Endothelial cell of umbilical vein (primary cell): ENCODE measurements at regions not wholly inside any gene's neighbourhood (a gene's known extent, or its start where the extent isn't known, plus 50 kb on each side); places are given as distances from the start of the nearest gene placed in this dataset.

Experiments used
- BruUV-seq: library from RNA; stranded (reverse); fragments of 400-500 nt; replicated peaks from 2 replicates; lab custom pipeline; 2021; lab: Mats Ljungman, UMichigan
- CTCF ChIA-PET: fragments of 300-600, 350-600 bp; sonication (Branson Sonifier 250); formaldehyde crosslinking; loops from one replicate; lab custom pipeline; 2021; ENCODE audit warnings: antibody characterized with exemption, inconsistent platforms; lab: Charles Lee
- POLR2A ChIA-PET: fragments of 300-600, 350-600 bp; sonication (Branson Sonifier 250); formaldehyde crosslinking; loops from one replicate; lab custom pipeline; 2021; ENCODE audit warnings: antibody characterized with exemption, inconsistent platforms; lab: Charles Lee
- DNase-seq: peaks from one replicate; pipeline ENCODE4 v3.0.0-alpha.2; 2011; ENCODE audit warnings: low read depth, low spot score
- FAIRE-seq: peaks from 2 replicates; lab custom pipeline; 2011; peaks lifted over from hg19 to GRCh38; lab: Jason Lieb, UNC
- H2AFZ ChIP-seq: 2 replicates; pipeline ENCODE4 v1.6.0; 2012; ENCODE audit warnings: low read depth, low read length, control low read depth, inconsistent platforms
- H3K27ac ChIP-seq: 2 replicates; pipeline ENCODE4 v1.5.1; 2011; ENCODE audit warnings: low read depth, mild to moderate bottlenecking, control low read depth, low read length, moderate library complexity; ENCODE audit not compliant: insufficient read depth
- H3K27me3 ChIP-seq, 2 experiments: 2 replicates each; pipeline versions ENCODE4 v1.6.0 to v1.6.1; 2011; ENCODE audit warnings: low read length in 2 of 2, mixed read lengths in 1 of 2; ENCODE audit not compliant: control insufficient read depth in 2 of 2, insufficient read depth in 2 of 2
- H3K36me3 ChIP-seq, 2 experiments: 2 replicates in 1 of 2; 3 replicates in 1 of 2; pipeline ENCODE4 v1.5.1; 2011; ENCODE audit warnings: low read length in 2 of 2, mild to moderate bottlenecking in 1 of 2, moderate library complexity in 1 of 2; ENCODE audit not compliant: control insufficient read depth in 2 of 2, insufficient read depth in 2 of 2; ENCODE audit errors: extremely low read depth in 1 of 2
- H3K4me1 ChIP-seq: 3 replicates; pipeline ENCODE4 v1.5.1; 2011; ENCODE audit warnings: mild to moderate bottlenecking, low read length; ENCODE audit not compliant: control insufficient read depth, insufficient read depth; ENCODE audit errors: extremely low read depth
- H3K4me2 ChIP-seq: 2 replicates; pipeline ENCODE4 v1.6.1; 2011; ENCODE audit warnings: low read length, control low read depth, mixed read lengths; ENCODE audit not compliant: insufficient read depth
- H3K4me3 ChIP-seq, 3 experiments: fragments of 200-600 bp in 1 of 3; sonication (generic), shearing (Covaris generic) in 1 of 3; replicated peaks in 1 of 3; 2 replicates each; pipeline ENCODE4 v1.5.1; 2011 to 2016; ENCODE audit warnings: control low read depth in 3 of 3, low read length in 3 of 3, mild to moderate bottlenecking in 2 of 3, inconsistent platforms in 1 of 3, low read depth in 1 of 3, moderate library complexity in 1 of 3; ENCODE audit not compliant: insufficient read depth in 1 of 3
- H3K79me2 ChIP-seq: 2 replicates; pipeline ENCODE4 v1.6.0; 2012; ENCODE audit warnings: low read length, inconsistent platforms; ENCODE audit not compliant: control insufficient read depth, insufficient read depth
- H3K9ac ChIP-seq: replicated peaks from 2 replicates; pipeline ENCODE3; 2011; ENCODE audit warnings: low read length, control low read depth; ENCODE audit not compliant: insufficient read depth; ENCODE audit errors: extremely low read depth
- H3K9me1 ChIP-seq: replicated peaks from 3 replicates; pipeline ENCODE4 v1.6.0; 2011; ENCODE audit warnings: mild to moderate bottlenecking, low read length; ENCODE audit not compliant: control insufficient read depth, insufficient read depth; ENCODE audit errors: extremely low read depth
- H3K9me3 ChIP-seq: replicated peaks from 2 replicates; pipeline ENCODE4 v1.5.1; 2012; ENCODE audit warnings: low read length, inconsistent platforms; ENCODE audit not compliant: control insufficient read depth, insufficient read depth
- H4K20me1 ChIP-seq: replicated peaks from 2 replicates; pipeline ENCODE3; 2011; ENCODE audit warnings: mild to moderate bottlenecking, low read length; ENCODE audit not compliant: control insufficient read depth, insufficient read depth; ENCODE audit errors: extremely low read depth
- CTCF ChIP-seq, 2 donors: IDR thresholded peaks; 1 replicate in 1 of 2; 2 replicates in 1 of 2; pipeline ENCODE4 v1.5.1; 2011; ENCODE audit warnings: low read length in 2 of 2, mild to moderate bottlenecking in 2 of 2, moderate library complexity in 2 of 2, control low read depth in 1 of 2, inconsistent platforms in 1 of 2, low read depth in 1 of 2; ENCODE audit not compliant: insufficient read depth in 1 of 2; ENCODE audit errors: extremely low read depth in 1 of 2
- EZH2 ChIP-seq: IDR thresholded peaks from 2 replicates; pipeline ENCODE4 v1.6.1; 2012; ENCODE audit warnings: borderline replicate concordance, low read depth, mild to moderate bottlenecking, moderate library complexity, low read length, inconsistent platforms; ENCODE audit not compliant: severe bottlenecking
- FOS ChIP-seq: IDR thresholded peaks from 2 replicates; pipeline ENCODE4 v1.6.1; 2011; ENCODE audit warnings: mild to moderate bottlenecking, low read length, moderate library complexity, borderline replicate concordance; ENCODE audit not compliant: insufficient read depth
- GATA2 ChIP-seq: IDR thresholded peaks from 2 replicates; pipeline ENCODE4 v1.7.0; 2011; ENCODE audit warnings: low read depth, mild to moderate bottlenecking, moderate library complexity, mixed read lengths, low read length; ENCODE audit not compliant: insufficient read length, insufficient read depth
- JUN ChIP-seq: IDR thresholded peaks from 2 replicates; pipeline ENCODE4 v1.6.1; 2011; ENCODE audit warnings: borderline replicate concordance, low read depth; ENCODE audit not compliant: insufficient read length, insufficient read depth
- MAX ChIP-seq: IDR thresholded peaks from 2 replicates; pipeline ENCODE4 v1.6.1; 2011; ENCODE audit not compliant: insufficient read depth, insufficient read length
- MYC ChIP-seq: IDR thresholded peaks from one replicate; pipeline ENCODE4 v1.6.1; 2011; ENCODE audit warnings: mild to moderate bottlenecking, low read depth, low read length
- POLR2A ChIP-seq: IDR thresholded peaks from 2 replicates; pipeline ENCODE4 v1.6.1; 2012; ENCODE audit warnings: low read depth, mild to moderate bottlenecking, control low read depth, low read length
- POLR2AphosphoS5 ChIP-seq: IDR thresholded peaks from 2 replicates; pipeline ENCODE4 v1.6.1; 2012; ENCODE audit warnings: low read depth, mild to moderate bottlenecking, control low read depth, low read length, moderate library complexity; ENCODE audit not compliant: insufficient read depth
- dilution Hi-C: fragments of 300-500 bp; cut with MboI; formaldehyde crosslinking; loops from one replicate; pipeline ENCODE4 v1.15.0; 2019; ENCODE audit warnings: low sequenced_read_pairs; ENCODE audit not compliant: extremely low pct_ligation_motif_present
- intact Hi-C: fragments of 100-400 bp; cut with micrococcal nuclease; formaldehyde crosslinking; loops from one replicate; pipeline ENCODE4 v1.10.0; 2022

- intact Hi-C loops = no loop called here
- Histone ChIP-seq H3K4me3 (no peak overlapping the region), H3K27ac (no peak overlapping the region), H3K9ac (no peak overlapping the region), H3K36me3 (no peaks in the 10 kb centered on the region), H3K4me1 (no peaks in the 10 kb centered on the region), H3K9me3 (no peaks in the 10 kb centered on the region), H3K27me3 (no peaks in the 10 kb centered on the region), H3K4me2 (no peak overlapping the region), H3K79me2 (no peaks in the 10 kb centered on the region), H4K20me1 (no peaks in the 10 kb centered on the region), H2AFZ (no peak overlapping the region), H3K9me1 (no peaks in the 10 kb centered on the region)
- POLR2A ChIA-PET = no interaction called here
- dilution Hi-C loops = no loop called here
- no peak for TF ChIP-seq MAX
- TF ChIP-seq GATA2 = no peak
- no peak for TF ChIP-seq POLR2A
- TF ChIP-seq MYC = no peak
- no peak for TF ChIP-seq EZH2
- TF ChIP-seq FOS = no peak
- TF ChIP-seq JUN = no peak
- no peak for TF ChIP-seq CTCF (IDR thresholded peaks at IDR 0.05; ENCODE audit: extremely low read depth in 1 of 2, insufficient read depth in 1 of 2, low read depth in 1 of 2, low read length in 2 of 2)
- TF ChIP-seq POLR2AphosphoS5 = no peak
- no TSS peak for BruUV-seq
- CTCF ChIA-PET = no interaction called here
- DNase-seq (no peak), FAIRE-seq (no peak)
Observed at GRCh38 chr18:51250006-51250405, 52.5 kb upstream of the MEX3C start.
